HG02759 (cell line): ENCODE measurements at regions not wholly inside any gene's neighbourhood (a gene's known extent, or its start where the extent isn't known, plus 50 kb on each side); places are given as distances from the start of the nearest gene placed in this dataset.
"Not testable (repeated sequence)": the region's sequence is repeated elsewhere in the genome, so short reads cannot be mapped to it uniquely, and the experiment has no call there.

Source experiments
- ATAC-seq: cut with Tn5 transposase; IDR thresholded peaks from one replicate; pipeline ENCODE4 v1.9.1; 2021; ENCODE audit warnings: mild to moderate bottlenecking, moderate library complexity; ENCODE audit not compliant: unreplicated experiment

DNA sequence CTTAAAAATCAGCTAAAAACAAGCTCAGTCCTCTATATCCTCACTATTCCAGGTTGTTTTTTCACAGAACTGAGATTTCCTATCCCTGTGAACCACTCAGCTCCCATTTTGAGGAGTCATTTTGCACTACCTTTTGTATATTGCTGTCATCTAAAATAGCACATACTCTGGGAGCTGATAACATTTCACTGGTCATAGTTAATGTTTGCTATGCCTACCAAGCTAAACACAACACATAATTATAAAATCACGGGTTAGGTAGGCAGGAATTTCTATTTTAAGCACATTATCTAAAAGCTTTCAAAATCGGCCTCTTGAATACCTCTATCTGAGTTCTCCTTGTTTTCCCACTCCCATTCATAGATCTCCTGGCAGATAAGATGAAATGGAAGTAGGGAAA is 882.0 kb upstream of the INTU start:
- no peak for ATAC-seq

DNA sequence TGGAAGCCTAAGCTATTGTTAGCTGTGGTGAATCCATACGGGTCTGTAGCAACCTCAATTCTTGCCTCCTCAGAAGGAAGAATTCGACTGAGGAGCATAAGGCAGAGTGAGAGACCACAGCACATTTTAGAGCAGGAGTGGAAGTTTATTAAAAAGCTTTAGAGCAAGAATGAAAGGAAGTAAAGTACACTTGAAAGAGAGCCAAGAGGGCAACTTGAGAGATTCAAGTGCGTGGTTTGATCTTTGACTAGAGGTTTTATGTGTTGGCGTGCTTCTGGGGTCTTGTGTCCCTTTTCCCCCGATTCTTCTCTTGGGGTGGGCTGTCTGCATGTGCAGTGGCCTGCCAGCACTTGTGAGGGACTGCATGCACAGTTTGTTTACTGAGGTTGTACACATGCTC is 880.6 kb upstream of the INTU start:
- ATAC-seq, result no peak

DNA sequence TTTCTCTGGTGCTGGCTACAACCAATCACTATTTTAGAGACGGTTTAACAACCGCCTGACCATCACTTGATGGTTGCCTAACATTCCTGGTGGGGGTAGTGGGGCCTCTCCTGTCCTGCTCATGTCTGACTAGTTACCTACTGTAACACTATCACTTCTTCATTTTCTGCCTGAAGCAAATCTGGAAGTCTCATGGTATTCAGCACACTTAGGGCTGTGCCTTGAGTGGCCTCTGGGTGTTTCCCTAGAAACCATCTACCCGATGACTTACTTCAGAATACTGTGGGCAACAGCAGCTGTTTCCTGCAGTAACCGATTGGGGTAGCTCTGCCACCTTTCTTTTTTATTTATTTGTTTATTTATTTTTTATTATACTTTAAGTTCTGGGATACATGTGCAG is 880.1 kb upstream of the INTU start:
- ATAC-seq, result no peak

DNA sequence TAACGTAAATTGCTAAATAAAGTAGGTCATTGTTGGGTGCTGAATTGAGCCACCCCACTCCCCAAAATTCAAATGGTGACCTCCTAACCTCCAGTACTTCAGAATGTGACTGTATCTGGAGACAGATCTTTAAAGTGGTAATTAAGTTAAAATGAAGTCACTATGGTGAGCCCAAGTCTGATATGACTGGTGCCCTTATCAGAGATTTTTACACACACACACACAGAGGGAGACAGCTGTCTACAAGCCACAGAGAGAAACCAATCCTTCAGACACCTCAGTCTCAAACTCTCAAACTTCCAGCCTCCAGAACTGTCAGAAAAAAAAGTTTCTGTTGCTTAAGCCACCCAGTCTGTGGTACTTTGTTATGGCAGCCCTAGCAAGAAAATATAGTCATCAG is 879.2 kb upstream of the INTU start:
- ATAC-seq, result no peak

DNA sequence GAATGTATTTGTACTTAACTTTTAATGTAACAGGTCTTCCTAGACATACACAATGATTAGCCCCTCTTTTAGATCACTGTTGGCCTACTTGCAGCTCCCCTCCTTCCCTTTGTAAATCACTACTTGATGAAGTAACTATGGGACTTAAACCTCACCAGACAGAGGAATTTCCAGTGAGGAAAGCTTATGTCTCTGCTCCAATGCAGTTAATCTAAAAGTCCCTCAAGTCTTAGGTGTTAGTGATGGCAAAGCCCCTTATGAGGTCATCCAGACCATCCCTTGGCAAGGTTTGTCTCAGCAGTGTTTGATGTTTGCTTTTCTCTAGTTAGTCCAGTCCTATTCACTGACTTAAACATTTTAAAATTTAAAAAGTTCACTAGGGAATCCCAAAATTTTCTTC is 877.3 kb upstream of the INTU start:
- no peak for ATAC-seq

DNA sequence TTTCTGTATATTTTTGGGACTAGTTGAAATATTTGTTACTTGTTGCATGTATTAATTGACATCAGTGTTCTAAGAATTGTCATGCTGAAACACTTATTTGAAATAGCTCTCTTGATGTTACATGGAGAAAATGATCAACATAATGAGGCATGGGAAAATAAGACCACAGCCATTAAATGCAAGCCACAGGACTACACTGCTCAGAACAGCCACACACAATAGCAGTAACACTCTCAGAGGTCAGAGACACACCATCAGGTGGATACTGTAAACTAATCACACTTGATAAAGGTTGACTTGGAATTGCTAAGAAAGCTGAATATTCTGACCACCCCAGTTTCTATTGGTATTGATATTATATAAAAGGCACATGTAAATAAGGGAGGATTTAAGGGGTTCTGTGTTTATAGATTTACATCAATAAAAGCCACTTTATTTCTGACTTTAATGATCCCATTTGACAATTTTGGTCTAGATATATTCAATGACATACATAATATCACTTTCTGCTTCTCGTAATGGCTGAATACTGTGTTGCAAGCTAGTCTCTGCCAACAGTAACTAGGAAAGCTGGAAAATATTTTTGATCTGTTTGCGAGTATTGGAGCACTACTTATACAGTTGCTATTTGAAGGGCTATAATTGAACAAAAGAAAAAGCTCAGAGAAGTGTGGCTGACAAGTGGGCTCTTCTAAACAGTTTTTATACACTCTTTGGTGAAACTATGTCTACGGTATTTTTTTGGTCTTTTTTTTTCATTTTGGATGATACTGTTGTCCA is 876.5 kb upstream of the INTU start:
- no peak for ATAC-seq

DNA sequence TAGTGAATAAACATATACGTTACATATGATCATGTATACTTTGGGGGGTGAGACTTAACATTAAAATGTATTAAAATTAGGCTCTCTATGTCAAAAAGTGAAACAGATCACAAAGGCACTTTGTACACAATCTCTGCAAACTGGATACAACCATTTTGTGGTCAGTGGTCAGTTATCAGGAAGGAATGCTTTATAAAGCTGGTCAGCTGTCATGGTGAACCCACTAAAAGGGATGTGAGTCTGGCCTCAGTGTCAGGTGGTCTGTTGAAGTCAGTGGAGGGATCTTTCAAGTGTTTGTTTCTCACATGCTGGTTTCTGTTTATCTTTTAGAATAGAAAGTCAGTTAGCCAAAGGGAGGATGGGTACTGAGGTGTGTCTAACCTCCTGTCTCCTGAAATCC is 875.5 kb upstream of the INTU start:
- ATAC-seq, result no peak

DNA sequence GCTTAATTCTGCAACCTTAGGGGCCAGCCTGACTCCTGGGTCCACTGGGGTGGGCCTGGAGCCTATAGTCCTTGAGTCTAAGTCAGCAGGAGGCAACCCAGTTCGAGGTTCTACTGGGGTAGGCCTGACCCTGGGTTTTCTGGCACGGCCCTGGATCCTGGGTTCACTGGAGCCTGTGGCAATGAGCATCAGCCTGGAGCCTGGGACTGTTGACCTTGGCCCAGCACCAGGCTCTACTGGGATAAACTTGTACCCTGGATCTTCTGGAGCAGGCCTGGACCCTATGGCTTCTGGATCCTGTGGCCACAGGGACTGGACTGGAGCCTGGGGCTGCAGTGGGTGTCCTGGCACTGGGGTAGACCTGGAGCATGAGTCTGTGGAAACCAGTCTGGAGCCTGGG is 874.3 kb upstream of the INTU start:
- no peak for ATAC-seq

DNA sequence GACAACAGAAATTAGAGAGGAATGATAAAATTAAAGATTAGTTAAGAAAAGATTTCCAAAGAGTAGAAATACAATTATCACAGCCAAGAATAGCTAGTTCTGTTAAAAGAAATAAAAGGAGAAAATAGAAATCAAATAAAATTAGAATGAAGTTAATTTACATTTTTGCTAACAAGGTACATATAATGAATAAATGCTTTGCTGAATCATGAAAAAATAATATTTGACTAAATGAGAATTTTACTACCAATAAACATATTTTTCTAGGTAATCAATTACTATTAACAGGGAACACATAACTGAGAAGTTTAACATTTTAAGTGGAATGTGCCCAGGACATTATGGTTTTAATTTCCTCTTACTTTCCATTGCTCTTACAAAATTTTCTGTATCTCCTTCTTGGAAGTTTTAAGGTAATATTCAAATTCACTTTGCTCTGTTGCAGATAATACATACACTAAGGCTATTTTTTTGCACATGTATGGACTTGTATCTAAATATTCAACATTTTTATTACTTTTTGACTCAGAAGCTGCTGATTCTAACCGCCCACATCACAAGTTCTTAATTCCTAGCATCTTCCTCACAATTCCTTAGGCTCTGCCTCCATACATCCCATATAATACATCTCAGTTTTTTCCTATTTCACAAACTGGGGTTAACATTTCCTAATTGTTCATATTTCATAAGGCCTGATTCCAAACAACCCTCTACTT is 870.7 kb upstream of the INTU start:
- no peak for ATAC-seq

DNA sequence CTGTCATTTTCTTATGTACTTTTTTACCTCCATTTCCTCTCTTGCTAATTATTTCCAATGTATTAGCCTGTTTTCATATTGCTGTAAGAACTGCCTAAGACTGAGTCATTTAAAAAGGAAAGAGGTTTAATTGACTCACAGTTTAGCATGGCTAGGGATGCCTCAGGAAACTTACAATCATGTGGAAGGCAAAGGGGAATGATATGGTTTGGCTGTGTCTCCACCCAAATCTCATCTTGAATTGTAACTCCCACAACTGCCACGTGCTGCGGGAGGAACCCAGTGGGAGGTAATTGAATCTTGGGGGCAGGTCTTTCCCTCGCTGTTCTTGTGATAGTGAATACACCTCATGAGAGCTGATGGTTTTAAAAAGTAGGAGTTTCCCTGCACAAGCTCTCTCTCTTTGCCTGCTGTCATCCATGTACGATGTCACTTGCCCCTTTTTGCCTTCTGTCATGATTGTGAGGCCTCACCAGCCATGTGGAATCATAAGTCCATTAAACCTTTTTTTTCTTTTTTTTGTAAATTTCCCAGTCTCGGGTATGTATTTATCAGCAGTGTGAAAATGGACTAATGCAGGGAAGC is 870.0 kb upstream of the INTU start:
- ATAC-seq, result no peak

DNA sequence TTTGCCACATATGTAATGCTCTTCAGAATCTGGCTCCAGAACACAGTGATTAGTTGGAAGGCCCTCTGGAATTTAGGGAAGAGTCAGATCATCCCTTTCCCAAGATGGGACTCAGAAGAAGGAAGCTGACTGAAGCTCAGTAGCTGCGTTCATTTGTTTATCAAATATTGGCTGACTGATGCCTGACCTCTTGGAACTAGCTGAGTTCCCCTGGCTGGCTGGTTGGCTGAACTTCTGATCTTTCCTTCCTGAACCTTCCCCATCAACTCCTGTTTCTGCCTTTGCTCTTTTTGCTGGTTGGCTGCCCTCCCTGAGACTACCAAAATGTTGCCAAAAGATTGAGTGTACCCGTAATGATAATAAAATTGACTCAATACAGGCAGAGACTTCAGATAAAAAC is 866.5 kb upstream of the INTU start:
- no peak for ATAC-seq

DNA sequence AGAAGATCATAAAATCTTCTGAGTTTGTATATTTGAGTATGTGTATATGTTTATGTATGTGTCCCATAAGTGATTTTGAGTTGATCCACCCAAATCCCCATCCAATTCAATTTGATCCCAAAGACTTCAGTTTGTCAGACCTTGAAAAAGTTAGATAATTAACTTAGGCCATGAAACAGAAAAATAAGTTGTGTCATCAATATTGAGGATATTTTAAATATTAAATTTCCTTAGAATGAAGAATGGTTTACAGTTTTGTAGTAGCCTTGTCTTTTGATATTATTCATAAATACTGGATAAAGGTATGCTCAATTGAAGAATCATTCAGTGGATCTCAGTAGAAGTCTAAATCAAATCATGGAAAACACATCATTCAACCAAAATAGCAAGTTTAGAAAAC is 864.4 kb upstream of the INTU start:
- no peak for ATAC-seq

DNA sequence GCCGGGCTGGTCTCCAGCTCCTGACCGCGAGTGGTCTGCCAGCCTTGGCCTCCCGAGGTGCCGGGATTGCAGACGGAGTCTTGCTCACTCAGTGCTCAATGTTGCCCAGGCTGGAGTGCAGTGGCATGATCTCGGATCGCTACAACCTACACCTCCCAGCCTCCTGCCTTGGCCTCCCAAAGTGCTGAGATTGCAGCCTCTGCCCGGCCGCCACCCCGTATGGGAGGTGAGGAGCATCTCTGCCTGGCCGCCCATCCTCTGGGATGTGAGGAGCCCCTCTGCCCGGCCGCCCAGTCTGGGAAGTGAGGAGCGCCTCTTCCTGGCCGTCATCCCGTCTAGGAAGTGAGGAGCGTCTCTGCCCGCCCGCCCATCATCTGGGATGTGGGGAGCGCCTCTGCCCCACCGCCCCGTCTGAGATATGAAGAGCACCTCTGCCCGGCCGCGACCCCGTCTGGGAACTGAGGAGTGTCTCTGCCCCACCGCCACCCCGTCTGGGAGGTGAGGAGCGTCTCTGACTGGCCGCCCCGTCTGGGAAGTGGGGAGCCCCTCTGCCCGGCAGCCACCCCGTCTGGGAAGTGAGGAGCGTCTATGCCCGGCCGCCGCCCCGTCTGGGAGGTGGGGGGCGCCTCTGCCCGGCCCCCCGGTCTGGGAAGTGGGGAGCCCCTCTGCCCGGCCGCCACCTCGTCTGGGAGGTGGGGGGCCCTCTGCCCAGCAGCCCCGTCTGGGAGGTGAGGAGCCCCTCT is 861.8 kb upstream of the INTU start:
- not testable (repeated sequence) for ATAC-seq

DNA sequence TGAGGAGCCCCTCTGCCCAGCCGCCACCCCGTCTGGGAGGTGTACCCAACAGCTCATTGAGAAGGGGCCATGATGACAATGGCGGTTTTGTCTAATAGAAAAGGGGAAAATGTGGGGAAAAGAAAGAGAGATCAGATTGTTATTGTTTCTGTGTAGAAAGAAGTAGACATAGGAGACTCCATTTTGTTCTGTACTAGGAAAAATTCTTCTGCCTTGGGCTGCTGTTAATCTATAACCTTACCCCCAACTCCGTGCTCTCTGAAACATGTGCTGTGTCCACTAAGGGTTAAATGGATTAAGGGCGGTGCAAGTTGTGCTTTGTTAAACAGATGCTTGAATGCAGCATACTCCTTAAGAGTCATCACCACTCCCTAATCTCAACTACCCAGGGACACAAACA is 861.1 kb upstream of the INTU start:
- not testable (repeated sequence) for ATAC-seq

DNA sequence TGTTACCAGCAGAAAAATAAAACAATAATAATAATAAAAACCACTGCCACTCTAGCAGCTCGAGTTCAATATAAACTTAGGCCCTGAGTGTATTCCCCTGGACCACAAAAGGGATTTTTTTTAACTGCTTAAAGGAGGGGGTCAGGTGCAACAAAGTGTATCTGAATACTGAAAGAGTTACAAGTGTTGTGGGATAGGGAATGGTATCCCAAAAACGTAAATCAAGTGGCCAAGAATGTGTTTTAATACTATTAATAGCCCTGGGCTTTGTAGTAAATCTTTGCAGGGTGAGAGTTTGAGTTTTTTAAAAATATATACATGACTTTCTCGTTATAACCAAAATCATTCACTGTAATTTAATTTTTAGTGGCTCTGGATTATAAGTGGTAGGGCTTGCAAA is 860.1 kb upstream of the INTU start:
- ATAC-seq, result no peak

DNA sequence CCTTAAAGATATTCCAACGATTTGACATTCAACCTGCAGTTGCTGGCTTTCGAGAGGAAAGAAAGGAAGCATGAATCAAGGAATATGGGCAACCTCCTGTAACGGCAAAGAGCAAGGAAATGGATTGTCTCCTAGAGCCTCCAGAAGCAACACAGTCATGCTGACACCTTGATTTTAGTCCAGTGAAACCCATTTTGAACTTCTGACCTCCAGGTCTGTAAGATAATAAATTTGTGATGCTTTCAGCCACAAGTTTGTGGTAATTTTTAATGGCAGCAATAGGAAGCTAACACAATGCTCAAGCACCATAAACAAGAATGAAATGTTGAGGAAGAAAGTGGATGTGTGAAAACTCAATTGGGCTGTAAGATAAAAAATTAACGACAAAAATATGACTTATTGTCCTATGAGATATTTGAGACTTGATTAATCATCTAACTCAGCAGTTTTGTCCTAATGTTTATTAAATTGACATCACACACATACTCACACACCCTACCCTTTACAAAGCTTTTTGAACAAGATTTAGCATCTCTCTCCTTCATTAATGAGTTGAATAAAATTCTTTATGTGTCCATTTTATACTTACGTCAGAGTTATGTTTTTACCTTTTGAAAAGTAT is 857.2 kb upstream of the INTU start:
- ATAC-seq, result no peak

DNA sequence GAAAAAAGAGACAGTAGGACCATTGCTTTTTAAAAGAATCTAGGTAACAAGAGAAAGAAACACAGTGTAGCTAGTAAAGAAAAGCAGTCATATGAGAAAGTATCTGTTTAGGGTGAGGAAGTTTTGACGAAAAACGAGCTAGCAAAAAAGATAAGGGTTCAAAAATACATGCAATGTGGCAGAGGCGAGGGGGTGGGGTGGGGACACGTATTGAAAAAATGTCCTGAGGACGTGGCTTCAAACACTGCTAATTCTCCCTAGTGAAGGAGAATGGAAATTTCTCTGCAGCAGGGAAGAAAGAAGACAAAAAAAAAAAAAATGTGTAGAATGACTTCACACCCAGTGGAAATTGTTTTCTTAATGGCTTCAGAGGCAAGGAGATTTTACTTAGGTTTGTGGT is 856.4 kb upstream of the INTU start:
- ATAC-seq, result no peak

DNA sequence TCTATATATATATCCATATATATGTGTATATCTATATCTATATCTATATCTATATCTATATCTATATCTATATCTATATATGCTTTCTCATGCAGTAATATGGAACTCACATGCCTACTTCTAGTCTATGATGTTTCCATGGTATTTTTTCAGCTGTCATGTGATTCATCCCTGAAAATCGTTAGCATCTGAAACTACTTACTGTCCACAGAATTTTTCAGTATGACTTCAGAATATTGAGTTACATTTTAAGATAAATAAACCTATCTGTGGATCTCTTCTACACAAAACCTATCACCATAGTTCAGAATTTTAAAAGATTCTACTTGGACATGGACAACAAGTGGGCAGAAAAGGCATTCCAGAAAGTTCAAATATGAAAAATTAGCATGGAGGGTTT is 855.1 kb upstream of the INTU start:
- no peak for ATAC-seq

DNA sequence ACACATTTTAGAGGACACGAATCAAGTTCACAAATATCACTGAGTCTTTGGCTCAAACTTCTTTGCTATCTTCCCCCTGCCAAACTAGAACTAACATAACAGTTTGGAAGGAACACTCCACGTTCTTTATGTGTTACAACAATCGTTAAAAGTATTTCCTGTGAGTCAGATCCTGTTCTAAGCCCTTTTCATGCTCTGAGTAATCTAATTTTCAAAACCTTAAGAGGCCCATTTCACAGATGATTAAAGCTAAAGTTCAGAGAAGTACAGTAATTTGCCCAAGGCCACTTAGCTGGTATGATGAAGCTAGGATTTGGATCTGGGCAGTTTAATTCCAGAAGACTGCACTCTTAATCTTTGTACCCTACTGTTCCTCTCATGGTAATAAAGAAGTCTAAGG is 854.4 kb upstream of the INTU start:
- ATAC-seq, result no peak

DNA sequence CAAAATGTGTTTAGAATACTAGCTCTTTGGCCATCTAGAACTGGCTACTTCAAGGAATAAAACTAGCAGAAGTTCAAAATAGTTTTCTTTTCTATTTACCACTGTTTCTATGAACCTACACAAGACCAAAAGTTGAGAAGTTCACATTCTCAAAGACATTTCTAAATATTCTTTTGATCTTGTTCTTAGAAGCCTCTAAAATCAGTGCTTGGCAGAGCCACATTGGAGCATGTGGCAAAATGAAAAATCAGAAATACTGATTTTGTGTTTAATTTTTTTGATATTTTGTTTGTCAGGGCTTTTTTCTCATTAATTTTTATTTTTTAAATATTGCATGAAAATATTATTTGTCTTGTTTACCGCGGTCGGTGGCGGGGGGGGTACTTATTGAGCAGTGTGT is 853.8 kb upstream of the INTU start:
- no peak for ATAC-seq
